ENCODE measurements at regions not wholly inside any gene's neighbourhood (a gene's known extent, or its start where the extent isn't known, plus 50 kb on each side); places are given as distances from the start of the nearest gene placed in this dataset.

GRCh38 chr14:61847861-61848260 is 85.6 kb downstream of the SNAPC1 start:
- DNase-seq = no peak

- DNase-seq = no peak
Measured at GRCh38 chr14:61854898-61855297, 92.7 kb downstream of the SNAPC1 start.

GRCh38 chr14:61860294-61860918 is 98.2 kb downstream of the SNAPC1 start:
- peak; percentile 17 for DNase-seq

GRCh38 chr14:61861320-61861865 is 99.2 kb downstream of the SNAPC1 start:
- no peak for DNase-seq

- no peak for DNase-seq
Measured at GRCh38 chr14:61864329-61864898, 102.2 kb downstream of the SNAPC1 start.

- DNase-seq = no peak
Measured at GRCh38 chr14:61866932-61867920, 105.0 kb downstream of the SNAPC1 start.

- no peak for DNase-seq
Measured at GRCh38 chr14:61868846-61869245, 106.6 kb downstream of the SNAPC1 start.

GRCh38 chr14:61870163-61870562 is 107.9 kb downstream of the SNAPC1 start:
- DNase-seq = no peak

- no peak for DNase-seq
Measured at GRCh38 chr14:61872452-61872851, 110.2 kb downstream of the SNAPC1 start.

- DNase-seq = no peak
Measured at GRCh38 chr14:61875483-61875882, 113.3 kb downstream of the SNAPC1 start.

- DNase-seq = no peak
Measured at GRCh38 chr14:61876362-61877034, 114.3 kb downstream of the SNAPC1 start.

- DNase-seq = no peak
Measured at GRCh38 chr14:61877035-61877390, 114.8 kb downstream of the SNAPC1 start.

- no peak for DNase-seq
Measured at GRCh38 chr14:61877768-61878167, 115.5 kb downstream of the SNAPC1 start.

- no peak for DNase-seq
Measured at GRCh38 chr14:61878931-61879330, 116.7 kb downstream of the SNAPC1 start.

GRCh38 chr14:61881046-61881445 is 118.8 kb downstream of the SNAPC1 start:
- DNase-seq = no peak

- no peak for DNase-seq
Measured at GRCh38 chr14:61884711-61885110, 122.5 kb downstream of the SNAPC1 start.

- DNase-seq = no peak
Measured at GRCh38 chr14:61885203-61885961, 123.2 kb downstream of the SNAPC1 start.

- DNase-seq = no peak
Measured at GRCh38 chr14:61887628-61888027, 125.4 kb downstream of the SNAPC1 start.

- no peak for DNase-seq
Measured at GRCh38 chr14:61889914-61890351, 127.7 kb downstream of the SNAPC1 start.

- peak; percentile 16 for DNase-seq
Measured at GRCh38 chr14:61891170-61891569, 128.9 kb downstream of the SNAPC1 start.

- DNase-seq = no peak
Measured at GRCh38 chr14:61891810-61892209, 129.6 kb downstream of the SNAPC1 start.

- DNase-seq = no peak
Measured at GRCh38 chr14:61893371-61893940, 131.2 kb downstream of the SNAPC1 start.
